Stomach (tissue), 8 donors: ENCODE measurements at regions not wholly inside any gene's neighbourhood (a gene's known extent, or its start where the extent isn't known, plus 50 kb on each side); places are given as distances from the start of the nearest gene placed in this dataset.

ENCODE experiments used
- DNase-seq, 2 donors: peaks; one replicate each; pipeline versions ENCODE4 v3.0.0 to v3.0.0-alpha.2; 2013 to 2019
- H3K27ac ChIP-seq, 5 donors: fragments of 200-600 bp in 4 of 5; sonication (generic) in 4 of 5; one replicate each; pipeline ENCODE4 v1.5.1; 2013 to 2019; ENCODE audit warnings: mild to moderate bottlenecking in 1 of 5, moderate library complexity in 1 of 5
- H3K27me3 ChIP-seq, 3 donors: fragments of 200-600 bp; sonication (generic); one replicate each; pipeline ENCODE4 v1.5.1; 2017 to 2019; ENCODE audit warnings: mixed run types in 1 of 3
- H3K36me3 ChIP-seq, 4 donors: fragments of 200-600 bp; sonication (generic); 1 replicate in 3 of 4; 2 replicates in 1 of 4; pipeline ENCODE4 v1.5.1; 2016 to 2019
- H3K4me1 ChIP-seq, 4 donors: fragments of 200-600 bp; sonication (generic); one replicate each; pipeline ENCODE4 v1.5.1; 2016 to 2019
- H3K4me3 ChIP-seq, 4 donors: fragments of 200-600 bp; sonication (generic) in 3 of 4; one replicate each; pipeline ENCODE4 v1.5.1; 2016 to 2019; ENCODE audit warnings: mild to moderate bottlenecking in 1 of 4
- H3K9me3 ChIP-seq, 4 donors: fragments of 200-600 bp; sonication (generic); one replicate each; pipeline ENCODE4 v1.5.1; 2016 to 2019
- CTCF ChIP-seq, 7 experiments: fragments of 450-650 bp in 4 of 7; fragments of 200-600 bp in 3 of 7; sonication (generic) in 3 of 7; IDR thresholded peaks; one replicate each; pipeline ENCODE4 v1.5.1; 2016 to 2019; ENCODE audit warnings: antibody characterized with exemption in 7 of 7, control low read depth in 2 of 7, mild to moderate bottlenecking in 1 of 7
- EP300 ChIP-seq: sonication (generic); formaldehyde crosslinking; IDR thresholded peaks from one replicate; pipeline ENCODE4 v1.6.1; 2017; ENCODE audit warnings: antibody characterized with exemption
- POLR2A ChIP-seq, 4 donors: fragments of 450-650 bp; IDR thresholded peaks; one replicate each; pipeline ENCODE4 v1.6.1; 2016; ENCODE audit warnings: antibody characterized with exemption in 4 of 4, control low read depth in 2 of 4, mild to moderate bottlenecking in 1 of 4, moderate library complexity in 1 of 4
- POLR2AphosphoS5 ChIP-seq, 3 donors: sonication (generic); formaldehyde crosslinking; IDR thresholded peaks; one replicate each; pipeline ENCODE4 v1.6.1; 2016; ENCODE audit warnings: antibody characterized with exemption in 3 of 3
- WGBS, 5 donors: extraction: QIAGEN DNeasy Blood & Tissue Kit in 3 of 5; methylation state at CpG; one replicate each; pipeline versions ENCODE4 v1.1.5 to v1.1.7; 2013 to 2018; 5-methylcytosine and 5-hydroxymethylcytosine counted together
- intact Hi-C: fragments of 100-400 bp; cut with DNase I; formaldehyde crosslinking; loops from one replicate; pipeline ENCODE4 v1.15.1; 2023; ENCODE audit warnings: low total_unique reads
- donor health status: healthy with polysubstance abuse.
- donor health status: Bipolar disorder and iron deficiency.
- donor health status: healthy.

GRCh38 chr9:115198001-115198400, 80.0 kb upstream of the TNC start:
- TF ChIP-seq POLR2AphosphoS5 (IDR thresholded peaks at IDR 0.05), result peak in 1 of 3 donors; percentile 38
- TF ChIP-seq EP300, result no peak
- DNase-seq, result peak in 1 of 2 donors; percentile 61
- intact Hi-C loops, result no loop called here
- peaks cover 0 to 2% (median 0%) of the 10 kb centered on the region in 4 donors for H3K4me1 ChIP-seq
- H3K36me3 ChIP-seq, result no peaks in the 10 kb centered on the region
- H3K9me3 ChIP-seq, result no peaks in the 10 kb centered on the region
- no peaks in the 10 kb centered on the region for H3K27me3 ChIP-seq
- WGBS, 5 donors, result 36 to 62% (median 46%) methylated on average over 4 of the region's 4 CpGs
- H3K27ac ChIP-seq, result no peak overlapping the region
- H3K4me3 ChIP-seq, result no peak overlapping the region

- intact Hi-C loops, result no loop called here
- H3K27ac ChIP-seq, result peak overlapping the region in 3 of 5 donors; percentile 33 to 51 (median 46)
Measured at GRCh38 chr9:115200711-115201505, 83.0 kb upstream of the TNC start.

GRCh38 chr9:115202181-115202580, 84.2 kb upstream of the TNC start:
- no peak overlapping the region for H3K27ac ChIP-seq
- H3K36me3 ChIP-seq, result no peaks in the 10 kb centered on the region
- no peak for TF ChIP-seq CTCF (IDR thresholded peaks at IDR 0.05)
- no peak for TF ChIP-seq POLR2AphosphoS5 (IDR thresholded peaks at IDR 0.05)
- no peak for TF ChIP-seq POLR2A (IDR thresholded peaks at IDR 0.05)
- TF ChIP-seq EP300, result no peak
- no peak overlapping the region for H3K4me3 ChIP-seq
- H3K4me1 ChIP-seq, result no peaks in the 10 kb centered on the region
- H3K9me3 ChIP-seq, result no peaks in the 10 kb centered on the region
- no peak for DNase-seq
- intact Hi-C loops, result no loop called here
- WGBS, 5 donors, result 35 to 65% (median 52%) methylated on average over 1 of the region's 1 CpG
- no peaks in the 10 kb centered on the region for H3K27me3 ChIP-seq

More at GRCh38 chr9:115200711-115201505, 83.0 kb upstream of the TNC start:
- no peak for DNase-seq
- TF ChIP-seq EP300 (no peak), POLR2AphosphoS5 (IDR thresholded peaks at IDR 0.05) (peak; percentile 53 to 80 (median 54)), POLR2A (IDR thresholded peaks at IDR 0.05) (no peak)
- Histone ChIP-seq H3K9me3 (no peaks in the 10 kb centered on the region), H3K4me3 (no peak overlapping the region), H3K4me1 (no peaks in the 10 kb centered on the region), H3K27me3 (no peaks in the 10 kb centered on the region), H3K36me3 (no peaks in the 10 kb centered on the region)
- 45 to 62% (median 54%) methylated on average over 3 of the region's 3 CpGs for WGBS, 5 donors

- intact Hi-C loops, result no loop called here
- Histone ChIP-seq H3K9me3 (no peaks in the 10 kb centered on the region), H3K4me3 (no peak overlapping the region), H3K4me1 (no peaks in the 10 kb centered on the region), H3K36me3 (no peaks in the 10 kb centered on the region), H3K27me3 (no peaks in the 10 kb centered on the region), H3K27ac (no peak overlapping the region)
- 66 to 86% (median 76%) methylated on average over 2 of the region's 2 CpGs for WGBS, 5 donors
- TF ChIP-seq POLR2AphosphoS5 (IDR thresholded peaks at IDR 0.05) (peak; percentile 5 to 65 (median 36)), POLR2A (IDR thresholded peaks at IDR 0.05) (no peak)
- DNase-seq, result peak in 1 of 2 donors; percentile 62
Measured at GRCh38 chr9:115202960-115203751, 85.2 kb upstream of the TNC start.

GRCh38 chr9:115204904-115205453, 87.0 kb upstream of the TNC start:
- TF ChIP-seq EP300 (no peak), POLR2AphosphoS5 (IDR thresholded peaks at IDR 0.05) (peak in 1 of 3 donors; percentile 30), POLR2A (IDR thresholded peaks at IDR 0.05) (no peak), CTCF (IDR thresholded peaks at IDR 0.05) (no peak)

More at GRCh38 chr9:115204904-115205453, 87.0 kb upstream of the TNC start:
- H3K36me3 ChIP-seq, result no peaks in the 10 kb centered on the region
- DNase-seq, result no peak
- no peak overlapping the region for H3K27ac ChIP-seq
- H3K4me3 ChIP-seq, result no peak overlapping the region
- 16 to 38% (median 35%) methylated on average over 1 of the region's 1 CpG for WGBS, 5 donors
- no peaks in the 10 kb centered on the region for H3K27me3 ChIP-seq
- intact Hi-C loops, result no loop called here
- no peaks in the 10 kb centered on the region for H3K4me1 ChIP-seq
- no peaks in the 10 kb centered on the region for H3K9me3 ChIP-seq
